ENCODE measurements at regions not wholly inside any gene's neighbourhood (a gene's known extent, or its start where the extent isn't known, plus 50 kb on each side); places are given as distances from the start of the nearest gene placed in this dataset.

GRCh38 chr6:27772261-27773001, 139.8 kb downstream of the OR2B2 start (continued):
- TF ChIP-seq TBX2 (CRISPR knock-in tag; IDR thresholded peaks at IDR 0.05; ENCODE audit: borderline replicate concordance), result peak; percentile 72; the same call in 1 of the 2 replicates
- TF ChIP-seq ETV5 (CRISPR knock-in tag; IDR thresholded peaks at IDR 0.05; ENCODE audit: borderline replicate concordance), result peak; percentile 88
- TF ChIP-seq ARNTL (CRISPR knock-in tag; IDR thresholded peaks at IDR 0.05), result no peak
- TF ChIP-seq TBP (CRISPR knock-in tag; IDR thresholded peaks at IDR 0.05), result no peak
- peak; percentile 51; the same call in 1 of the 2 replicates for TF ChIP-seq HMGXB3 (CRISPR knock-in tag; IDR thresholded peaks at IDR 0.05; ENCODE audit: borderline replicate concordance)
- TF ChIP-seq SRSF9 (IDR thresholded peaks at IDR 0.05; ENCODE audit: borderline replicate concordance, insufficient read depth, low read depth, low read length, poor library complexity, severe bottlenecking), result no peak
- no peak for TF ChIP-seq SETDB1 (CRISPR knock-in tag; IDR thresholded peaks at IDR 0.05; ENCODE audit: borderline replicate concordance)
- TF ChIP-seq ZNF564 (CRISPR knock-in tag; IDR thresholded peaks at IDR 0.05), result 0 out of 2 replicates have a peak, but pooled peaks have one; percentile 6
- no peak for TF ChIP-seq ZUFSP (CRISPR knock-in tag; IDR thresholded peaks at IDR 0.05; ENCODE audit: borderline replicate concordance)
- TF ChIP-seq AHDC1 (CRISPR knock-in tag; IDR thresholded peaks at IDR 0.05; ENCODE audit: borderline replicate concordance), result peak; percentile 41; the same call in 1 of the 2 replicates
- TF ChIP-seq ZNF18 (CRISPR knock-in tag; IDR thresholded peaks at IDR 0.05; ENCODE audit: insufficient replicate concordance), result peak; percentile 25
- no peak for TF ChIP-seq ZNF343 (CRISPR knock-in tag; IDR thresholded peaks at IDR 0.05)

All from HepG2 (cell line).